ENCODE measurements at regions not wholly inside any gene's neighbourhood (a gene's known extent, or its start where the extent isn't known, plus 50 kb on each side); places are given as distances from the start of the nearest gene placed in this dataset.

DNA sequence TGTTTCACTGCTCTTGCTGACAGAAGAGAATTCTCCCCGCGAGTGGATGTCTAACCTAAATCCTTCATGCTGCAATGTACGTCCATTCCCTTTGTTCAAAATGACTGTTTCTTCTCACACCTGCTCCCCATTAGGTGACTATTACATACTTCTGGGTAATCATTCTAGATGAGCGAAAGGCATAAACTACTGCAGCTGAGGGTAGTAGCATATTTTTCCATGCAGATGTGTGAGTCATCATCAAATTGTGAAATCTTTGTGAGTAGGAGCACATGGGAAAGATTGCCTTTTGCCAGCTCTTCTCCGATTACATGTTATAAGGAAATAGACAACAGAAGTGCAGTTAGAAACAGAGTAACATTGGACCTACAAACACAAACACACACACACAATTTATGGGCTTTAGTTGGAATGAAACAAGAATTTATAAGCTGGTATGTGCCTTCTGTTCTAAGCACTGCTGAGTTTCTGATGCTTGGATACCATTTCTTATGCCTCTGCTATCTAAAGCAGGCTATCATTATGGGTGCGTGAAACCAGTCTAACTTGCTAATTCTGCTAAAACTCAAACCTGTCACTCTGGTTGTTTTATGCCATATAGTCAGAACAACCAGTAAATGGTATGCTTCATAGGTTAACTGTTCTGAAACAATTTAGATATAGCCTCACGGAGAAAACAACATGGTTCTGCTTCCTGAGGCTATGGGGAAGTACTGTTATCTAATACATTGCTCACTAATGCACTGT lies 346.9 kb upstream of the PSMD7 start:
- TF ChIP-seq, protein P1, sequence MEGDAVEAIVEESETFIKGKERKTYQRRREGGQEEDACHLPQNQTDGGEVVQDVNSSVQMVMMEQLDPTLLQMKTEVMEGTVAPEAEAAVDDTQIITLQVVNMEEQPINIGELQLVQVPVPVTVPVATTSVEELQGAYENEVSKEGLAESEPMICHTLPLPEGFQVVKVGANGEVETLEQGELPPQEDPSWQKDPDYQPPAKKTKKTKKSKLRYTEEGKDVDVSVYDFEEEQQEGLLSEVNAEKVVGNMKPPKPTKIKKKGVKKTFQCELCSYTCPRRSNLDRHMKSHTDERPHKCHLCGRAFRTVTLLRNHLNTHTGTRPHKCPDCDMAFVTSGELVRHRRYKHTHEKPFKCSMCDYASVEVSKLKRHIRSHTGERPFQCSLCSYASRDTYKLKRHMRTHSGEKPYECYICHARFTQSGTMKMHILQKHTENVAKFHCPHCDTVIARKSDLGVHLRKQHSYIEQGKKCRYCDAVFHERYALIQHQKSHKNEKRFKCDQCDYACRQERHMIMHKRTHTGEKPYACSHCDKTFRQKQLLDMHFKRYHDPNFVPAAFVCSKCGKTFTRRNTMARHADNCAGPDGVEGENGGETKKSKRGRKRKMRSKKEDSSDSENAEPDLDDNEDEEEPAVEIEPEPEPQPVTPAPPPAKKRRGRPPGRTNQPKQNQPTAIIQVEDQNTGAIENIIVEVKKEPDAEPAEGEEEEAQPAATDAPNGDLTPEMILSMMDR (conservative IDR thresholded peaks at IDR 0.05; ENCODE audit: low read length), result no peak
- TF ChIP-seq EZH2phosphoT487 (IDR thresholded peaks at IDR 0.05; ENCODE audit: borderline replicate concordance, low read depth, low read length), result no peak

Data from OCI-LY7 (cell line).